ENCODE measurements at regions not wholly inside any gene's neighbourhood (a gene's known extent, or its start where the extent isn't known, plus 50 kb on each side); places are given as distances from the start of the nearest gene placed in this dataset.

- H3K27me3 ChIP-seq = peaks cover 0 to 6% of the 10 kb centered on the region in 2 donors
- intact Hi-C loops (cut with DNase I; ENCODE audit: low total_unique reads) = no loop called here
- TF ChIP-seq, protein P1, sequence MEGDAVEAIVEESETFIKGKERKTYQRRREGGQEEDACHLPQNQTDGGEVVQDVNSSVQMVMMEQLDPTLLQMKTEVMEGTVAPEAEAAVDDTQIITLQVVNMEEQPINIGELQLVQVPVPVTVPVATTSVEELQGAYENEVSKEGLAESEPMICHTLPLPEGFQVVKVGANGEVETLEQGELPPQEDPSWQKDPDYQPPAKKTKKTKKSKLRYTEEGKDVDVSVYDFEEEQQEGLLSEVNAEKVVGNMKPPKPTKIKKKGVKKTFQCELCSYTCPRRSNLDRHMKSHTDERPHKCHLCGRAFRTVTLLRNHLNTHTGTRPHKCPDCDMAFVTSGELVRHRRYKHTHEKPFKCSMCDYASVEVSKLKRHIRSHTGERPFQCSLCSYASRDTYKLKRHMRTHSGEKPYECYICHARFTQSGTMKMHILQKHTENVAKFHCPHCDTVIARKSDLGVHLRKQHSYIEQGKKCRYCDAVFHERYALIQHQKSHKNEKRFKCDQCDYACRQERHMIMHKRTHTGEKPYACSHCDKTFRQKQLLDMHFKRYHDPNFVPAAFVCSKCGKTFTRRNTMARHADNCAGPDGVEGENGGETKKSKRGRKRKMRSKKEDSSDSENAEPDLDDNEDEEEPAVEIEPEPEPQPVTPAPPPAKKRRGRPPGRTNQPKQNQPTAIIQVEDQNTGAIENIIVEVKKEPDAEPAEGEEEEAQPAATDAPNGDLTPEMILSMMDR (IDR thresholded peaks at IDR 0.05) = no peak
- H3K4me1 ChIP-seq = no peaks in the 10 kb centered on the region
- H3K36me3 ChIP-seq = no peaks in the 10 kb centered on the region
- no peaks in the 10 kb centered on the region for H3K9me3 ChIP-seq
- H3K4me3 ChIP-seq = no peak overlapping the region
- no peak overlapping the region for H3K27ac ChIP-seq
- DNase-seq = no peak
These were observed 95.7 kb downstream of the PAX1 start for GRCh38 chr20:21801193-21801592.

DNA sequence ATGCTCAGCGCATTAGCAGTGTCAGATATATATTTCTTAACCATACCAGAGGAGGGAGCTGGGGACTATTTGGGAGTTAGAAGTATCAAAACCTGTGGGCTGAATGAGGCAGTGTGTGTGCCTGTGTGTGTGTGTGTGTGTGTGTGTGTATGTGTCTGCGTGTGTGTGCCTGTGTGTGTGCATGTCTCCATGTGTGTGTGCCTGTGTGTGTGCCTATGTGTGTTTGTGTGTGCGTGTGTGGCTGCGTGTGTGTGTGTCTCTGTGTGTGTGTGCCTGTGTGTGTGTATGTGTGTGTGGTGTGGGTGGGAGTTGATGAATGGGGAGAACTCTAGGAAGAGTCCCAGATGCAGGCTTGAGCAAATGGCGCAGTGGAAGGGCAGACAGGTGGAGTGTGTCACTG lies 92.9 kb downstream of the PAX1 start:
- H3K27me3 ChIP-seq = peaks cover 0 to 6% of the 10 kb centered on the region in 2 donors
- H3K9me3 ChIP-seq = no peaks in the 10 kb centered on the region
- intact Hi-C loops (cut with DNase I; ENCODE audit: low total_unique reads) = no loop called here

DNA sequence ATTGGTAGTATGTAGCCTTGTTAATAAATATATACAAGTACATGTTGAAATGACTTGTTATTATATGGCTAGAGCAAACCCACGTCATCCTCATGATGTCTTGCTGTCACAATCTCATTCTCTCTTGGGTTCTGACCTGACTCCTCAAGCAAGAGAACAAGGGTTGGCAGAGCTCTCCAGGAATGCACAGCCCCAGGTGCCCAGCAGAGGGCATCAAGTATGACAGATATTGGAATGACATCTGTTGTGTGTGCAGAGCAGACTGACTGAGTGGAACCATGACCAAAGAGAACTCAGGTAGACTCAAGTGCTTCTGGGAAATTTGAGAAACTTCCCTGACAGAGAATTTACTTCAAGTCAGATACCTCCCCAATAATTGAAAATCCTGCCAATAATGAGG lies 90.6 kb downstream of the PAX1 start:
- Histone ChIP-seq H3K27ac (no peak overlapping the region), H3K27me3 (peaks cover 0 to 6% of the 10 kb centered on the region in 2 donors), H3K4me1 (no peaks in the 10 kb centered on the region), H3K4me3 (no peak overlapping the region), H3K36me3 (no peaks in the 10 kb centered on the region), H3K9me3 (no peaks in the 10 kb centered on the region)
- intact Hi-C loops (cut with DNase I; ENCODE audit: low total_unique reads) = no loop called here
- no peak for DNase-seq
- TF ChIP-seq, protein P1 (IDR thresholded peaks at IDR 0.05) = no peak

More for the DNA sequence above, 92.9 kb downstream of the PAX1 start:
- no peak for DNase-seq
- Histone ChIP-seq H3K27ac (no peak overlapping the region), H3K4me3 (no peak overlapping the region), H3K4me1 (no peaks in the 10 kb centered on the region), H3K36me3 (no peaks in the 10 kb centered on the region)
- TF ChIP-seq, protein P1 (IDR thresholded peaks at IDR 0.05) = no peak

DNA sequence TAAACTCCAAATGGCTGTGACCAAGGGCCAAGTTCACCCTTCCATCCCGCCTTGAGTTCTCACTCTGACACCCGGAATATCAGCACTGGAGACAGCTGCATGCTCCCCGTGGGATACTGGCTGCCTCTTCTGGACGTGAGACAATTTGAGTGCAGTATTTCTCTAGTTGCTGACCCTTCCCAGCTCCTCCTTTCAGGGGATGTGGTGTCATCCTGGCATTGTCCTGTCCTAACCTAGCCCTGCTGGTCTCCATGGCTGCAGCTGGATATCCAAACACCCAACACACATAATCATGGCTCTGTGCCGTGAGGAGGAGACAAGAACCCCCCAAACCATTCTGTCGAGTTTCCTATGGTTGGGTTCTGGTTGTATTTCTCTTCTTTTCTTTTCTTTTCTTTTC lies 82.6 kb downstream of the PAX1 start:
- H3K9me3 ChIP-seq = peaks cover 0 to 2% (median 0%) of the 10 kb centered on the region in 3 donors
- H3K36me3 ChIP-seq = no peaks in the 10 kb centered on the region
- no peak overlapping the region for H3K27ac ChIP-seq
- TF ChIP-seq, protein P1 (IDR thresholded peaks at IDR 0.05) = no peak
- no peak overlapping the region for H3K4me3 ChIP-seq
- no peaks in the 10 kb centered on the region for H3K27me3 ChIP-seq
- no peaks in the 10 kb centered on the region for H3K4me1 ChIP-seq
- intact Hi-C loops (cut with DNase I; ENCODE audit: low total_unique reads) = no loop called here
- no peak for DNase-seq

GRCh38 chr20:21781446-21782075 lies 76.1 kb downstream of the PAX1 start:
- no peak overlapping the region for H3K27ac ChIP-seq
- H3K27me3 ChIP-seq = no peaks in the 10 kb centered on the region
- no peak for DNase-seq
- intact Hi-C loops (cut with DNase I; ENCODE audit: low total_unique reads) = no loop called here
- H3K4me3 ChIP-seq = no peak overlapping the region
- peaks cover 0 to 9% (median 0%) of the 10 kb centered on the region in 3 donors for H3K9me3 ChIP-seq
- no peaks in the 10 kb centered on the region for H3K4me1 ChIP-seq
- TF ChIP-seq, protein P1 (IDR thresholded peaks at IDR 0.05) = no peak
- no peaks in the 10 kb centered on the region for H3K36me3 ChIP-seq

DNA sequence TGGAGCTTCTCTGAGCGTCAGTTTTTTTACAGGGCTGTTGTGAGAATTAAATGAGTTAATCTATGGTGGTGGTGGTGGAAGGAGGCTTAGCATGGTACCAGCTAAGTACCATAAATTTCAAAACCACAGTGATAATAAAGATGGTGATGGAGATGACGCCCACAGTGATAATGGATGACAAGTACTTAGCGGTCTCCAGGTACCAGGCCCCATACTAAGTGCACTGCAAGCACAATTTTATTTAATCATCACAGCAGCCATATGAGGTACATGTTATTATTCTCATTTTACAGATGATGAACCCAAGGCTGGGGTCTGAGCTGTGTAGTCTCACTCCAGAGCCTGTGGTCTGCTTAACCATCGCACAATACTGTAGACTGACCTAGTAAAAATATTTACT lies 75.1 kb downstream of the PAX1 start:
- H3K9me3 ChIP-seq = peaks cover 0 to 9% (median 0%) of the 10 kb centered on the region in 3 donors
- no peaks in the 10 kb centered on the region for H3K4me1 ChIP-seq
- no peaks in the 10 kb centered on the region for H3K27me3 ChIP-seq
- intact Hi-C loops (cut with DNase I; ENCODE audit: low total_unique reads) = no loop called here
- H3K4me3 ChIP-seq = no peak overlapping the region
- no peaks in the 10 kb centered on the region for H3K36me3 ChIP-seq
- DNase-seq = no peak
- TF ChIP-seq, protein P1 (IDR thresholded peaks at IDR 0.05) = no peak
- H3K27ac ChIP-seq = no peak overlapping the region
